OCI-LY1 (cell line): ENCODE measurements at regions not wholly inside any gene's neighbourhood (a gene's known extent, or its start where the extent isn't known, plus 50 kb on each side); places are given as distances from the start of the nearest gene placed in this dataset.

Experiments
- CTCF ChIP-seq: fragments of 200-600 bp; sonication (generic), shearing (Covaris generic); IDR thresholded peaks from 2 replicates; pipeline ENCODE4 v1.5.1; 2017; ENCODE audit warnings: mild to moderate bottlenecking, antibody characterized with exemption, low read length, moderate library complexity, mixed read lengths
- EZH2 ChIP-seq: fragments of 200-600 bp; sonication (generic), shearing (Covaris generic); IDR thresholded peaks from 2 replicates; pipeline ENCODE4 v1.8.0; 2017; ENCODE audit warnings: borderline replicate concordance, mixed run types, mild to moderate bottlenecking, antibody characterized with exemption, low read length, moderate library complexity, mixed read lengths

GRCh38 chr14:62443796-62444195, 601.5 kb downstream of the KCNH5 start:
- TF ChIP-seq EZH2 (no peak), CTCF (no peak)
